BLaER1 (cell line): ENCODE measurements at regions not wholly inside any gene's neighbourhood (a gene's known extent, or its start where the extent isn't known, plus 50 kb on each side); places are given as distances from the start of the nearest gene placed in this dataset.
"Not testable (repeated sequence)": the region's sequence is repeated elsewhere in the genome, so short reads cannot be mapped to it uniquely, and the experiment has no call there.

Experiments
- H3K27ac ChIP-seq: shearing (Covaris generic); formaldehyde crosslinking; 2 replicates; pipeline ENCODE4 v1.8.1; 2022
- H3K27me3 ChIP-seq: shearing (Covaris generic); formaldehyde crosslinking; 2 replicates; pipeline ENCODE4 v1.8.1; 2022
- H3K36me3 ChIP-seq: shearing (Covaris generic); formaldehyde crosslinking; 2 replicates; pipeline ENCODE4 v1.8.1; 2022
- H3K4me1 ChIP-seq: shearing (Covaris generic); formaldehyde crosslinking; 2 replicates; pipeline ENCODE4 v1.8.1; 2022
- H3K4me2 ChIP-seq: shearing (Covaris generic); formaldehyde crosslinking; 2 replicates; pipeline ENCODE4 v1.8.1; 2022
- H3K4me3 ChIP-seq: shearing (Covaris generic); formaldehyde crosslinking; 2 replicates; pipeline ENCODE4 v1.8.1; 2022
- H3K9ac ChIP-seq: shearing (Covaris generic); formaldehyde crosslinking; 2 replicates; pipeline ENCODE4 v1.8.1; 2022
- H3K9me3 ChIP-seq: shearing (Covaris generic); formaldehyde crosslinking; 2 replicates; pipeline ENCODE4 v1.8.1; 2022
- H4K20me1 ChIP-seq: shearing (Covaris generic); formaldehyde crosslinking; 2 replicates; pipeline ENCODE4 v1.8.1; 2022
- Cebpa-rat ChIP-seq: shearing (Covaris generic); IDR thresholded peaks from 2 replicates; pipeline ENCODE4 v1.8.1; 2022

- no peak overlapping the region for H3K9ac ChIP-seq
- H3K36me3 ChIP-seq, result no peaks in the 10 kb centered on the region
- H3K4me1 ChIP-seq, result no peaks in the 10 kb centered on the region
- H3K9me3 ChIP-seq, result no peaks in the 10 kb centered on the region
- no peak overlapping the region for H3K4me2 ChIP-seq
- no peak for TF ChIP-seq Cebpa-rat
- no peak overlapping the region for H3K4me3 ChIP-seq
- H3K27me3 ChIP-seq, result no peaks in the 10 kb centered on the region
- no peaks in the 10 kb centered on the region for H4K20me1 ChIP-seq
- no peak overlapping the region for H3K27ac ChIP-seq
Observed at GRCh38 chr3:145219355-145220235, 941.4 kb downstream of the PLOD2 start.

- no peak overlapping the region for H3K27ac ChIP-seq
- H3K9me3 ChIP-seq, result no peaks in the 10 kb centered on the region
- no peak overlapping the region for H3K9ac ChIP-seq
- H3K27me3 ChIP-seq, result no peaks in the 10 kb centered on the region
- H4K20me1 ChIP-seq, result no peaks in the 10 kb centered on the region
- H3K4me2 ChIP-seq, result no peak overlapping the region
- no peak for TF ChIP-seq Cebpa-rat
- no peak overlapping the region for H3K4me3 ChIP-seq
- H3K36me3 ChIP-seq, result no peaks in the 10 kb centered on the region
- no peaks in the 10 kb centered on the region for H3K4me1 ChIP-seq
Observed at GRCh38 chr3:145224886-145225285, 936.1 kb downstream of the PLOD2 start.

GRCh38 chr3:145243875-145244274 is 917.1 kb downstream of the PLOD2 start:
- H3K27me3 ChIP-seq, result no peaks in the 10 kb centered on the region
- no peaks in the 10 kb centered on the region for H3K36me3 ChIP-seq
- H3K4me2 ChIP-seq, result no peak overlapping the region
- H3K9me3 ChIP-seq, result peaks cover 14% of the 10 kb centered on the region
- H3K9ac ChIP-seq, result no peak overlapping the region
- H3K4me3 ChIP-seq, result no peak overlapping the region
- no peaks in the 10 kb centered on the region for H4K20me1 ChIP-seq
- H3K27ac ChIP-seq, result no peak overlapping the region
- no peaks in the 10 kb centered on the region for H3K4me1 ChIP-seq
- TF ChIP-seq Cebpa-rat, result no peak

GRCh38 chr3:145244327-145244726 is 916.7 kb downstream of the PLOD2 start:
- Histone ChIP-seq H3K27me3 (no peaks in the 10 kb centered on the region), H3K4me2 (no peak overlapping the region), H3K9me3 (peaks cover 19% of the 10 kb centered on the region), H4K20me1 (no peaks in the 10 kb centered on the region), H3K27ac (no peak overlapping the region), H3K36me3 (no peaks in the 10 kb centered on the region), H3K9ac (no peak overlapping the region), H3K4me1 (no peaks in the 10 kb centered on the region), H3K4me3 (no peak overlapping the region)
- TF ChIP-seq Cebpa-rat, result no peak

GRCh38 chr3:145246291-145246690 is 914.7 kb downstream of the PLOD2 start:
- Histone ChIP-seq H3K27me3 (no peaks in the 10 kb centered on the region), H3K9ac (no peak overlapping the region), H3K4me3 (no peak overlapping the region), H3K36me3 (no peaks in the 10 kb centered on the region), H3K4me1 (no peaks in the 10 kb centered on the region), H3K9me3 (peaks cover 28% of the 10 kb centered on the region), H3K27ac (no peak overlapping the region), H4K20me1 (no peaks in the 10 kb centered on the region), H3K4me2 (no peak overlapping the region)
- no peak for TF ChIP-seq Cebpa-rat

GRCh38 chr3:145248928-145249327 is 912.1 kb downstream of the PLOD2 start:
- no peaks in the 10 kb centered on the region for H4K20me1 ChIP-seq
- H3K9ac ChIP-seq, result no peak overlapping the region
- no peaks in the 10 kb centered on the region for H3K27me3 ChIP-seq
- peaks cover 28% of the 10 kb centered on the region for H3K9me3 ChIP-seq
- H3K27ac ChIP-seq, result no peak overlapping the region
- H3K4me1 ChIP-seq, result no peaks in the 10 kb centered on the region
- no peak for TF ChIP-seq Cebpa-rat
- no peak overlapping the region for H3K4me2 ChIP-seq
- H3K4me3 ChIP-seq, result no peak overlapping the region
- H3K36me3 ChIP-seq, result no peaks in the 10 kb centered on the region

GRCh38 chr3:145251311-145251710 is 909.7 kb downstream of the PLOD2 start:
- no peak overlapping the region for H3K4me3 ChIP-seq
- TF ChIP-seq Cebpa-rat, result no peak
- no peaks in the 10 kb centered on the region for H3K27me3 ChIP-seq
- H3K9ac ChIP-seq, result no peak overlapping the region
- no peak overlapping the region for H3K27ac ChIP-seq
- no peaks in the 10 kb centered on the region for H4K20me1 ChIP-seq
- no peak overlapping the region for H3K4me2 ChIP-seq
- H3K36me3 ChIP-seq, result no peaks in the 10 kb centered on the region
- H3K4me1 ChIP-seq, result no peaks in the 10 kb centered on the region
- H3K9me3 ChIP-seq, result peaks cover 28% of the 10 kb centered on the region

GRCh38 chr3:145257967-145258366 is 903.0 kb downstream of the PLOD2 start:
- H3K36me3 ChIP-seq, H3K9ac ChIP-seq, H3K4me2 ChIP-seq, H3K9me3 ChIP-seq, H3K27ac ChIP-seq, H3K27me3 ChIP-seq, H4K20me1 ChIP-seq, H3K4me3 ChIP-seq, H3K4me1 ChIP-seq: not testable (repeated sequence)

- Histone ChIP-seq H3K4me3 (no peak overlapping the region), H3K27ac (no peak overlapping the region), H3K4me2 (no peak overlapping the region), H4K20me1 (no peaks in the 10 kb centered on the region), H3K36me3 (no peaks in the 10 kb centered on the region), H3K9ac (no peak overlapping the region), H3K9me3 (no peaks in the 10 kb centered on the region), H3K27me3 (no peaks in the 10 kb centered on the region), H3K4me1 (no peaks in the 10 kb centered on the region)
- TF ChIP-seq Cebpa-rat, result no peak
Observed at GRCh38 chr3:145259166-145259880, 901.7 kb downstream of the PLOD2 start.

- H3K36me3 ChIP-seq, H4K20me1 ChIP-seq, H3K27ac ChIP-seq, H3K27me3 ChIP-seq, H3K9me3 ChIP-seq, H3K4me2 ChIP-seq, H3K9ac ChIP-seq, H3K4me3 ChIP-seq, H3K4me1 ChIP-seq: not testable (repeated sequence)
Observed at GRCh38 chr3:145263458-145263857, 897.5 kb downstream of the PLOD2 start.
